ENCODE measurements at regions not wholly inside any gene's neighbourhood (a gene's known extent, or its start where the extent isn't known, plus 50 kb on each side); places are given as distances from the start of the nearest gene placed in this dataset.
"Not testable (repeated sequence)": the region's sequence is repeated elsewhere in the genome, so short reads cannot be mapped to it uniquely, and the experiment has no call there.

GRCh38 chr1:29767088-29767685 lies 530.9 kb downstream of the PTPRU start:
- DNase-seq, result no peak

DNA sequence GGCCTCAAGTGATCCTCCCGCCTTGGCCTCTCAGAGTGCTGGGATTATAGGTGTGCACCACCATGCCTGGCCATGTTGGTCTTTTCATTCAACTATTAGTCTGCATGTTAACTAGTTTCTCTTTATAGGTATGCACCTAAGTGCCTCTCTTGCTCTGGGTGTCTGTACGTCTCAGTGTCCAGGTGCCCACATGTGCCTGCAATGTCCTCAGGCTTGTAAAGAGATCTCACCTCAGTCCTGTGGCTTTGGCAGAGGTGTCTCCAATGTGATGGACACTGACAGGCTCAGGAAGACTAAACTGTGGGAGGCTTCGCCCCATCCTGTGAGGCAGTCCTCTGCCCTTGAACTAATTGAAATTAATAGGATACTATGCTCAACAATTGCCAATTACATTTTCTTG lies 526.3 kb downstream of the PTPRU start:
- no peak for DNase-seq

DNA sequence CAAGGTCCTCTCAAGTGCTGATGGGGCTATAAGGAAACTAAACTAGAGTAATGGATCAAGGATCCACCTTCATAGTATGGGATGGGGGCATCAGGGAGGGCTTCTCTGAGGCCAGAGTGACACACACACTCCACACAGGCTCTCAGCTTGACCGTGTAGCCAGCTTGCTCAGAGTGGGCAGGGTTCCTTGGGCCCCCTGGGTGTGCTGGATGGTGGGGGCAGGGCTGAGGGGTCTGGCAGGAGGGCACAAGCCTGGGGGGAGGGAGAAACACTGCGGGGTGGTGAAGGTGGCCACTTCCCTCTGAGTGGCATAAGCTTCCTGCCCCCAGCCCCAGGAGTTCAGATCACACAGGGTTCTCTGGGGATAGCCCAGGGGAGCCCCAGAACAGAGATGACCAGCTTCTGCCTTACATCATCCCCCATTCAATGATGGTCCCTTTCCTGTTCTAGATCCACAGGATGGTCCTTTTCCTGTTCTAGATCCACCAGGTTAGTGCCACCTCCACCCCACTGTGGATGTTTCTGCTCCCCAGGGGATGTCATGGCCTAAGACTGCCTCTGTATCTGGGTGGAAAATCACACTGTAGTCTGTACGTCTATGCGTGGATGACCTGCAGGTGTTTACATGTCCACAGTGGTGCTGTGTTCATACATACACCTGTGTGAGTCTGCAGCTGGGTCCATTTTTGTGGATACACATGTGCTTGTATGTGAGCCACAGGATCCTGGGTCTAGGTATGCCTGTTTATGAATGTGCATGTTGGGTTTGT lies 525.0 kb downstream of the PTPRU start:
- no peak for DNase-seq

DNA sequence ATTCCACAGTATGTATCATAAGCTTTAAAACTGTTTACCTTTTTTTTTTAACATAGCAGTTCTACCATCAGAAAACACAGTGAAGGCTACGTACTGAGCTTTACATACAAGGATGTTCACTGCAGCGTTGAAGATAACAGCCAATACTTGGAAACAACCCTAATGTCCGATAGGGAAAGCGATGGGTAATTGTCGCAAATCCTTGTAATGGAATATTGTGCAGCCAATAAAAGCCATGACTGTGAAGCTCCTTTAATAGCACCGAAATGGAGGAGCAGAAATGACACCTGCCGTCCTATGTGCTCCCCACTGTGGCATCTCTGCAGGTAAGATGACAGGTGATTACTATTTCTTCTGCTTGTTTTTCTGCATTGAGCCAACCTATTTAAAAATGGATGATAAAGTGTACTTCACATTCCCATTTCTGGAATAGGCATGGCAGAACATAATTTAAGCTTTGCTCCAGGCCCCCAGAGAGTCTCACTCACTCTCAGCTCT lies 523.8 kb downstream of the PTPRU start:
- no peak for DNase-seq

DNA sequence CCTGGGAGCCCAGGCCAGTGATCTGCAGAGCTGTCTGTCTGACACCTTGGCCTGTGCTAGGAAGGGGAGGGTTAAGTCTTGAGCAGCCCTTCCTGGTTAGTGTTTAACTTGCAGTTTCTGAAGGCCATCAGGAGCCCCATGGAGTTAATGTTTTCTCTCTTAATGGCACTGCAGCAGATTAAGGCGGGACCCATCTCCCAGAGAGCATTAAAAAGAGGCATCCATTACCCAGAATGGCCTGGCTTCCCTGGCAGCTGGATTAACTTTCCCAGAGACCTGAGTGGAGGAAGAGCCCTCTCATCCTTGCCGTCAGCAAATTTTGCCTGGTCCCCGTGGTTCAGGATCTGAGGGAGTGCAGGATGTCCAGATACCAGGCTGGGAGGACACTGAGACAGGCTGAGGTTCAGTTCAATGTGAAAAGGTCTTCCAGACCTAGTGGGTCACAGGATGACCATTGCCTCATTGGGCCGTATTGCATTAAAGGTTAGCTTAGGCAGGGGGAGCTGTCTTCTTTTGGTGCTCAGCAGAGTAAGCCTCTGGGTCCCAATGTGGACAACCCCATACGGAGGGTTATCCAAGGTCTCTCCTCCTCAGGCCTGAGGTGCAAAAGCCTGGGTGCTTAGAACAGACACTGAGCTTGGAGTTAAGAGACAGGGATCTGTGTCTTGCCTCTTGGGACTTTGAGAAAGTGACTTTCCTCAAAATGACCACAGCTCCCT lies 522.6 kb downstream of the PTPRU start:
- no peak for DNase-seq

DNA sequence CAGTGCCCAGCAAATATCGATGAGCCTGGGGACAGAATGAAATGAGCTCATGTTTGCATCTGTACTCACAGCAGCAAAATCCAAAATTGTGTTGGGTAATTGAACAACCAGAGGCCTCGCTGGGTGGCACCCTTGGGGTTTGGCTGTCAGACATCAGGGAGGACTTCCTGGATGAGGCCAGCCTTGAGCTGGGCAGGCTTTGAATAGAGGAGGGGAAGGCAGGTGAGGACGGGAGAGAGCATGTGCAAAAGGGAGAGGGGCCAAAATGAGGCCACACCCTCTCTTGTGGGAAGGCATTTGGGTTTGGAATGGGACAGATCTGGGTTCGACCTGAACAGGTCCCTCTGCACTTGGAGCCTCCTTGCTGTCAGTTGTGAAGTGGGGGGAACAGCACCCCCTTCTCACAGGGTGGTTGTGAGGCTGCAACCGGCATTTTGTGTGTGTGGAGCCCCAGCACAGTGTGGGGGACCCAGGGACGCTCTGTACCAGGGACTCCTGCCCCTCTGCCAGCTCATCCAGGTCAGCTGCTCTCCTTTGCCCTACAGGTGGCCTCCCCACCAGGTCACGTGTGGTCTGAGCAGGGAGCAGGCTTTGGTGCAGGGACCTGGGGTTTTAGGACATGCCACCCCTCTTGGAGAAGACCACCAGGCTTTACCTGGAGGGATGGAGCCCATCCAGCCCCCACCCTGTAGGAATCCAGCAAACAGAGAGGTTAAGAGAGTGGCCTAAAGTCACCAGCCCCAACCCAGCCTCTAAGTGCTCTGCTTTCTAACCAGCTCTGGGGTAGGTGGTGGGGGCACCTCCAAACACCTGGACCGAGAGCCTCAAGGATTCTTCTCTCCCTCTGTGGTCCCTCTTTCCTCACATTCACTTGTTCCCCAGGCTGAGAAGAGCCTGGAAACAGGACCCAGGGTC lies 521.8 kb downstream of the PTPRU start:
- DNase-seq, result no peak

DNA sequence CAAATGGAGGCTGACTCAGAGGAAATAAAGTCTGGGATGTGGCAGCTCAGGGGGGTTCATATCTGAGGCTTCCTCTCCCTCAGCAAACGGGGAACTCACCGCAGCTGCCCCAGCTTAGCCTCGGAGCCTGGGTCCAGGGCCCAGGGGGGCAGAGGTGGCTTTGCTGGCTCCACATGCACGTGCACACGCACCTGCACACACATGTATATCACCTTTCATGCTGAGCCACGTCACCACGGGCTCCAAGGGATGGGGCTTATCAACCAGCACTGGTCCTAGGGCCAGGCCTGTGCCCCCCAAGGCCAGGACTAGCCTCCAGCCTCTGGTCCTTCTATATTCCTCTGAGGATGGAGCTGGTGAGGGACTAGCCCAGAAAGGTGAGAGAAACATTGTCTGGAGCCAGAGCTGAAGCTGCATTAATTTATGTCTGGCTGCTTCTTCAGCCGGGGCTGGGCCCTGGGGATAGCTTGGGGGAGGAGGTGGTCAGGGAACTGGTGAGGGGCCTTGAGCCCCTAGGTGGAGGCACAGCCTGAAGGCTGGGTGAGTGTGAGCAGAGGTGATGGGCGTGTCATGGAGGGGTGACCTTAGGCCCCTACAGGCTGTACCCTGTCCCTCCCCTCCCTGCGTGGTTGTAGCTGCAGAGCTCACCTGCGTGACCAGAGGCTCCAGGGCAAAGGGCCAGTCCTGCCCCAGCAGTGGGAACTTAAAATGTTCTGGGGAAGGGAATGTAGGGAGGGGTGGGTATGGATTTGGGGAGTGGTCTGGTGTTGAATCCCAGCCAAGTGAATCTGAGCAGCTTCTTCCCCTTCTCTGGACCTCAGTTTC lies 520.8 kb downstream of the PTPRU start:
- DNase-seq, result no peak

DNA sequence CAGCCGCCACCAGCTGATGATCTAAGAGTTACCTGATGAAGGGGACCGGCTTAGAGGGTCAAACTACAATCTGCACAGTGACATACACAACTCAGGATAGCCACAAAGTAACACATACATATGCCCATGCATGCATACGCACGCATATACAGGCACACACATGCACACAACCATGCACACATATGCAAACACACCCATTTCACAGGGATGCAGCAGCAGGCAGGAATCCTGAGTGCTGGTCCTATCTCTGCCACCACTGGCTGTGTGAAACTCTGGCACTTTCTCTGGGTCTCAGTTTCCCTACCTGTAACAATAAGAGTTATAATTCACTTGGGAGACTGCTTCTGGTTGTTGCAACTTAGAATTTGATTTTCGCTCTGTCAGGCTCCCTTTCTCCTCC lies 520.2 kb downstream of the PTPRU start:
- DNase-seq, result no peak

DNA sequence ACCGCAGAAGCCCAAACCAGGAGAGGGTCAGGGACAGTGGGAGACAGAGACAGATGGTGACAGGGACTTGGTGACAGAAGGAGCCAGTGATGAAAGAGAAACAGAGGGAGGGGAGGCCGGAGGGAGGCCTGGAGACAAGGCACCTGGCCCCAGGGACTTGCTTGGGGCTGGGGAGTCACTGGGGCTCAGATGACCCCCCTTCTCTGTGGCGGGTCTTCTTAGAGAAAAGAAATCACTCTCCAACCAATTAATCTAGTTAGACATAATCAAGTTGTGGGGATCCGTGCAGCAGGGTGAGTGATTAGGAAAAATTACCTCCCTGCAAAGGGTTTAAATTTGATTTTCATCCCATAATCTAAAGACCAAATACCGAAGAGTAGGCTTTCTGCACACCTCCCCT lies 519.8 kb downstream of the PTPRU start:
- no peak for DNase-seq

- DNase-seq, result not testable (repeated sequence)
These were observed 519.2 kb downstream of the PTPRU start for GRCh38 chr1:29755412-29756015.

DNA sequence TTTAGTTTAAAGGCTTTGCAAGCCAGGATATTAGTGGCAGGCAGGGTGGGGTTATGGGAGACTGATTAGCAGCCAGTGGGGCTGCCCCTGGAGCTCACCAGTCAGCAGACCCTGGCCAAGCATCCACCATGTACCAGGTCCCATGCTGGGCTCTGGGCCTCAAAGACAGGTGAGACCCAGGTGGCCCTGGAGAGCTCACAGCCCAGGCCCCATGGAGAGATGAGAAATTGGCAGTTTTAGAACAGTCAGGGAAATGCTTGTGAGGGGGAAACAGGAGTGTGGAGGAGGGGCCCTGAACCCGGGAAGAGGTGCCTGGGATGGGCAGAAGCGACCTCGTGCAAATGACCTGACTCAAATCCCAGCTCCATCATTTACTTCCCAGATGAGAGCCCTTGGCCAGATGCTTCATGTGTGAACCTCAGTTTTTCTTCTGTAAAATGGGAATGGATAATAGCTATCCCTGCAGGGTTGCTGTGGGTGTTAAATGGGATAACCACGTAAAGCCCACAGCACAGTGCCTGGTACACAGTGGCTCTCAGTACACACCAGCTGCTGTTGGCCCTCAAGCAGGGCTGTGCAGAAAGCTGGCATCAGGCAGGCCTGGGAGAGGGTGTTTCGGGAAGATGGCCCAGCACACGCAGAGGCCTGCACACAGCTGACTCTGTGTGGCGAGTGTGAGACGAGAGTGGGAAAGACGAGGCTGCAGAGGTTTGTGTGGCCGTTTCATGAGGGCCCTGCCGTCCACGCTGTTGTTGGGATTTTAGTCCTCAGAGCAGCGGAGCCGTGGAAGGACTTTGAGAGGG lies 518.5 kb downstream of the PTPRU start:
- DNase-seq, result no peak

DNA sequence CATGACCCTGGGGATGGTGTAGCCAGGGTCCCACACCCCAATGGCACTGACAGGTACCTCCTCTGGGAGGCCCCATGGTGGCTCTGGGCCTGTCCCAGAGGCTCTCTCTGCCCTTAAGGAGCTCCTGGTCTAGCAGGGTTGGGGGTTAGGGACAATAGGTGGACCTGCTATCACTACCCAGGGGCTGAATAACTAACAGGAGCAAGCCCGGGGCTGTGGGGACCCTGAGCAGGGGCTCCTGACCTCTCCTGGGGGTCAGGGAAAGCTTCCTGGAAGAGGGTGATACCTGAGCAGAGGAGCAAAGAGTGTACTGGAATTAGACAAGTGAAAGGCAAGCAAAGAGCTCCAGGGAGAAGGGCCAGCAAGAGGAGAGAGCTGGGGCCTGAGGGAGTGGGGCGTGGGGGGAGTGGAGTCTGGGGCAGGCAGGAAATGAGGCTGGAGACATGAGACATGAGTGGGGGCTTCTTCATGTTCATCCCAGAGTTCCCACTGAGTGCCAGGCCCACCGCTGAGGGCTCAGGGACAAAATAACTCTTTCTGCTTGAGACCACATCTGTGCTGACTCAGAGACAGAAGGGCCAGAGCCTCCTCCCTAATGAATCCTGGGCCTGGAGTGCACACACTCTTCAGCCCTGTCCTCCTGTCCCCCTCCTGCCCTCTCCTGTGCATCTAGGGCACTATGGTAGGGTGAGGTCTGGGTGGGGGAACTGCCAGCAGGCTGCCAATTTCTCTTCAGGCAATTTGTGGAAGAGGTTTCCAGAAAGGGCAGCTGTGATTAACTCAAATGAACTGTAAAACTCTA lies 517.6 kb downstream of the PTPRU start:
- DNase-seq, result no peak

DNA sequence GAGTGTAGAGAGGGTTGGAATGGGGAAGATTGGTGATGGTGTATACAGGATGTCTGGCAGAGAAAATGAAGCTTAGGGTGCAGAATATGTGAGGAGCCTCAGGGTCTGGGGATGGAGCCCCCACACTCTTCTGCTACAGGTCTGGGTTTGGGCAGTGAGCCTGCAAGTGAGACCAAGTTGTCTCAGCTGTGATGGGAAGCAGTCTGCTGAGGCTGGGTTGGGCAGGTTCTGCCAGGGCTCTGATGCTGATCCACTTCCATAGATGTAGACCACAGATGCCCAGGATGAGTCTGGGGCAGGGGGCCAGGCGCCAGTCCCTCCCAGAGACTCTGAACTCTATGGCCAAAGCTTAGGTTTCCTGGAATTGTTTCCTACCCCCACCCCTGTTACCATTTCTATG lies 516.9 kb downstream of the PTPRU start:
- DNase-seq, result no peak

DNA sequence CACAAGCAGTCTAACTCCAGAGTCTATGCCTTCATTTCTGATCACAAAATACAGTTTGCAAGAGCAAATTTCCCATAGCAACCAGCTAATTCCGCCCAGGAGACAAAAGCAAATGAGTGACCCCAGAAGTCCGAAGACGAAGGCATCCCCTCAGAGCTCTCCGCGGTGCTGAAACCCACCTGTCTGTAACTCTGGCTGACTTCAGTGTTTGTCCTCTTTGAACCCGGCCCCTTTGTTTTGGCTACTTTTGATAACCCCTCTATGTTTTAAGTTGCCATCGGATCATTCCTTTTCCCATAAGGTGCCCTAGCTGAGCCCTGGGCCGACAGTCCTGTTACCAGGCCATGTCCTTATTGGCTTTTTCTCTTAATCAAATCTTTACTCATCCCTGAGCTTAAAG lies 515.8 kb downstream of the PTPRU start:
- DNase-seq, result no peak

- DNase-seq, result no peak
These were observed 513.0 kb downstream of the PTPRU start for GRCh38 chr1:29749024-29749945.

DNA sequence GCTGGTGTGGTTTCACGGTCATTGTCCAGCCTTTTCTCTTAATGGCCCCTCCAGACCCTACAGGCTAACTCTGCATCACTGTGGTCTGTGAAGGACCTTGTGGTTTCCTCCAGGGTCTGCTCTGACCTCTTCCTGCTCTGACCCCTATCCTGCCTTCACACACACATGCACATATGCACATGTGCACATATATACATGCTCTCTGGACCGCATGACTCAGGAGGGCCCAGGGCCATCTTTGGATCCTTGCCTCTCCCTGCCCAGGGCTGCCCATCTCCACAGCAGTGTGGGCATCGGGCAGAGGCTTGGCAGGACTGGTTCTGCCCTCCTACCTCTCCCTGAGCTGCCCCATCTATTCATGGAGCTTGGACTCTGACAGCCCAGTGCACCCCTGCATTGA lies 510.9 kb downstream of the PTPRU start:
- DNase-seq, result no peak

- DNase-seq, result no peak
These were observed 509.8 kb downstream of the PTPRU start for GRCh38 chr1:29746076-29746665.

All from NCI-H1048 (cell line).